BJ (cell line): ENCODE measurements at regions not wholly inside any gene's neighbourhood (a gene's known extent, or its start where the extent isn't known, plus 50 kb on each side); places are given as distances from the start of the nearest gene placed in this dataset.

Experiments
- CTCF ChIA-PET: fragments of 350-600 bp; formaldehyde crosslinking; extraction: SDS; loops from one replicate; lab custom pipeline; 2021; ENCODE audit warnings: antibody characterized with exemption, inconsistent platforms; lab: Yijun Ruan, JAX
- POLR2A ChIA-PET: fragments of 300-600 bp; sonication (Branson Sonifier 250); formaldehyde crosslinking; extraction: SDS; loops from one replicate; lab custom pipeline; 2021; ENCODE audit warnings: antibody characterized with exemption; lab: Charles Lee
- DNase-seq: peaks from one replicate; pipeline ENCODE4 v3.0.0-alpha.2; 2011; ENCODE audit warnings: low read depth
- H3K27me3 ChIP-seq: 2 replicates; pipeline ENCODE4 v1.6.0; 2011; ENCODE audit warnings: low read length; ENCODE audit not compliant: control insufficient read depth, insufficient read depth
- H3K36me3 ChIP-seq: 2 replicates; pipeline ENCODE4 v1.5.1; 2011; ENCODE audit warnings: low read length; ENCODE audit not compliant: control insufficient read depth, insufficient read depth
- H3K4me3 ChIP-seq: 2 replicates; pipeline ENCODE4 v1.5.1; 2011; ENCODE audit warnings: low read depth, mild to moderate bottlenecking, control low read depth, low read length
- TF ChIP-seq, protein P1 (sequence below): IDR thresholded peaks from 2 replicates; pipeline ENCODE4 v1.5.1; 2011; ENCODE audit warnings: low read depth, mild to moderate bottlenecking, control low read depth, inconsistent platforms, low read length, moderate library complexity; ENCODE audit not compliant: insufficient read depth

DNA sequence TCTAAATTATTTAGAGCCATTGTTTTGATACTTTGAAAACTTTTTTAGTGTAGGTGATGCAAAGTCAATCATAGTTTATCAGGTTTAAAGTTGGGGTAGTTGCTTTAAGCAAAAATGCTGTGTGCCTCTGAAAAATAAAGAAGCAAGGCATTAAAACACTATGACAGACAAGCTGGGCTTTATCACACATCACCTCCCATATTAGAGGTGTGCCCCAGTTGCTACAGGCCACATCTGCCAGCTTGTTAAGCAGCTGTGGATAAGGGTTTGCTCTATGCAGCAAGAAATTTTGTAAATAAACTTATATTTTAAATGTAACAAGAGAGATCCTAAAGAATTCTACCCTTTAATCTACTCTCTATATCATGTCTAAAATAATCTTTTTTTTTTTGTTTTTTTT lies 255.8 kb downstream of the B3GLCT start:
- TF ChIP-seq, protein P1, sequence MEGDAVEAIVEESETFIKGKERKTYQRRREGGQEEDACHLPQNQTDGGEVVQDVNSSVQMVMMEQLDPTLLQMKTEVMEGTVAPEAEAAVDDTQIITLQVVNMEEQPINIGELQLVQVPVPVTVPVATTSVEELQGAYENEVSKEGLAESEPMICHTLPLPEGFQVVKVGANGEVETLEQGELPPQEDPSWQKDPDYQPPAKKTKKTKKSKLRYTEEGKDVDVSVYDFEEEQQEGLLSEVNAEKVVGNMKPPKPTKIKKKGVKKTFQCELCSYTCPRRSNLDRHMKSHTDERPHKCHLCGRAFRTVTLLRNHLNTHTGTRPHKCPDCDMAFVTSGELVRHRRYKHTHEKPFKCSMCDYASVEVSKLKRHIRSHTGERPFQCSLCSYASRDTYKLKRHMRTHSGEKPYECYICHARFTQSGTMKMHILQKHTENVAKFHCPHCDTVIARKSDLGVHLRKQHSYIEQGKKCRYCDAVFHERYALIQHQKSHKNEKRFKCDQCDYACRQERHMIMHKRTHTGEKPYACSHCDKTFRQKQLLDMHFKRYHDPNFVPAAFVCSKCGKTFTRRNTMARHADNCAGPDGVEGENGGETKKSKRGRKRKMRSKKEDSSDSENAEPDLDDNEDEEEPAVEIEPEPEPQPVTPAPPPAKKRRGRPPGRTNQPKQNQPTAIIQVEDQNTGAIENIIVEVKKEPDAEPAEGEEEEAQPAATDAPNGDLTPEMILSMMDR = no peak
- no peak overlapping the region for H3K4me3 ChIP-seq
- ChIA-PET CTCF (no interaction called here), POLR2A (no interaction called here)
- no peak for DNase-seq
- no peaks in the 10 kb centered on the region for H3K36me3 ChIP-seq
- H3K27me3 ChIP-seq = peaks cover 1% of the 10 kb centered on the region; the same call in 1 of the 2 replicates

DNA sequence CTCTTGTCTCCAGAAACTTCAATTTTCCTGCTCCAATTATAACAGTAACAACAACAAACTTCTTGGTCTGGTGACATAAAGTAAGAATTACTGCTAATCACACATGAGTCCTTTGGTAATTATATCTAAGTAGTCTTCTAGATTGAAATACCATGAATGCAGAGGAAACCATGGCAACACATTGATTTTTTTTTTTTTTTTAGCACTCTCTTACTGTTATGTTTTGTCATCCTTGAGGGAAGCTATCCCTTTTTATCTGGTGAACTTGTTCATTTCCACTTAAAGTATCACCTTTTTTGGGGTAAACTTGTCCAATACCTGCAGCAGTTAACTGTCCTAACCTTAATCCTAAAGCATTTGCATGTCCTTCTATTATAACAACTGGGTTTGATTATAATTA lies 256.3 kb downstream of the B3GLCT start:
- POLR2A ChIA-PET = no interaction called here
- no peak overlapping the region for H3K4me3 ChIP-seq
- DNase-seq = no peak
- CTCF ChIA-PET = interaction anchor here (1.2 kb wide), 1 partner anchor 32 kb away, joined by 5 read pairs; no protein-coding TSS in a partner anchor
- no peaks in the 10 kb centered on the region for H3K36me3 ChIP-seq
- TF ChIP-seq, protein P1 = no peak
- peaks cover 1% of the 10 kb centered on the region; the same call in 1 of the 2 replicates for H3K27me3 ChIP-seq

DNA sequence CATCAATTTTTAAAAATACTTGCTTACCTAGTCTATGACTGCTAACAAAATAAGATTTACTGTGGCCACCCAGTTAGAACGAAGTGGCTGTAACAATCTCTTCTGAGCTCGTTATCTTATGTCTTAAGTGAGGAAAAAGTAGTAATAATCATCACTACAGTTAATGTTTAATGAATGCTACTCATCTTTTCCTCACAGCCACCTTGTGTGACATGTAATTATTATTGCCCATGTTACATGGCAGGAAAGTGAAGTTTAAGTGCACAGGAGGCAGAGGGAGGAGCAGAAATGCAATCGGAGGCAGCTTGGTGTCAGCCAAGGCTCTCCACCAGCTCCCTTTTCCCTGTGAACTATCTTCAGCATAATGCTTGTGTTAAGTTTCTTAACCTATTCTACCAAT lies 260.3 kb downstream of the B3GLCT start:
- TF ChIP-seq, protein P1 = no peak
- no peak overlapping the region for H3K4me3 ChIP-seq
- POLR2A ChIA-PET = no interaction called here
- CTCF ChIA-PET = no interaction called here
- H3K36me3 ChIP-seq = no peaks in the 10 kb centered on the region
- DNase-seq = no peak
- peaks cover 2% of the 10 kb centered on the region for H3K27me3 ChIP-seq

DNA sequence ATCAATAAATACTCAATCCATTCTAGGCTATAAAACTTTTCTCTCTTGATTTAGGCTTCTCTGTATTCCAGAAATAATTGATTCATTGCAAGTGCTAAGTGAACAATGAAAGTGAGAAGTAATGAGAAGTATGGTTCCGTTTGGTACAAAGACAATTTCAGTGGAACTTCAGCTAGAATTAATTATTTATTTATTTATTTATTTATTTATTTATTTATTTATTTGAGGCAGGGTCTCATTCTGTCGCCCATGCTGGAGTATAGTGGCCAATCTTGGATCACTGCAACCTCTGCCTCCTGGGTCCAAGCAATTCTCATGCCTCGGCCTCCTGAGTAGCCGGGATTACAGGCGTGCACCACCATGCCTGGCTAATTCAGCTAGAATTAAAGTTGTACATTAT lies 262.1 kb downstream of the B3GLCT start:
- ChIA-PET POLR2A (no interaction called here), CTCF (interaction anchor here (0.9 kb wide), 1 partner anchor 36 kb away, joined by 3 read pairs; no protein-coding TSS in a partner anchor)
- DNase-seq = no peak
- Histone ChIP-seq H3K4me3 (no peak overlapping the region), H3K27me3 (peaks cover 4% of the 10 kb centered on the region), H3K36me3 (no peaks in the 10 kb centered on the region)
- TF ChIP-seq, protein P1 = no peak

DNA sequence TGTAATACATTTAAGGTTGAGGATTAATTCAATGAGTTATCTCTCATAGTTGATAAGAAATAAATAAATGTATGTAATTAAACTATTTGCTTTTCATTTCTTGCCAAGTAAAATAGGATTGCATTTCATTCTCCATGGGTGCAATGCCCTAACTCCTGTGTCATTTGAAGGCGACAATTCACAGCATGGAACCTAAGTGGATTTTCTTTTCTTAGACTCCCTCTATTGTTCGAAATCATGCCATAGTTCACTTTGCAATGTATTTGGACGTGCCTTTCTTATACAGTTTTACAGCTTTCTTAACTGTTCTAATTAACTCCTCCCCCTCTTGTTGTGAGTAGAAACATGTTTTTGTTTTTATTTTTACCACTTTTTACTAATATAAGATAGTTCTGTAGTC lies 263.0 kb downstream of the B3GLCT start:
- Histone ChIP-seq H3K27me3 (peaks cover 4% of the 10 kb centered on the region), H3K36me3 (no peaks in the 10 kb centered on the region), H3K4me3 (no peak overlapping the region)
- TF ChIP-seq, protein P1 = no peak
- POLR2A ChIA-PET = no interaction called here
- no peak for DNase-seq
- CTCF ChIA-PET = interaction anchor here (0.9 kb wide), 1 partner anchor 37 kb away, joined by 3 read pairs; no protein-coding TSS in a partner anchor
